NCI-H345 (cell line): ENCODE measurements at regions not wholly inside any gene's neighbourhood (a gene's known extent, or its start where the extent isn't known, plus 50 kb on each side); places are given as distances from the start of the nearest gene placed in this dataset.

Experiments used
- DNase-seq: peaks from one replicate; lab custom pipeline; 2025; lab: John Stamatoyannopoulos, UW

- no peak for DNase-seq
Observed at GRCh38 chr18:43882358-43883055, 605.2 kb upstream of the SYT4 start.

GRCh38 chr18:43883886-43884285, 606.6 kb upstream of the SYT4 start:
- DNase-seq = no peak

GRCh38 chr18:43886341-43886740, 609.1 kb upstream of the SYT4 start:
- peak; percentile 83 for DNase-seq

- DNase-seq = peak; percentile 57
Observed at GRCh38 chr18:43887491-43887890, 610.2 kb upstream of the SYT4 start.

- DNase-seq = no peak
Observed at GRCh38 chr18:43888598-43888997, 611.3 kb upstream of the SYT4 start.

GRCh38 chr18:43893001-43893637, 615.8 kb upstream of the SYT4 start:
- no peak for DNase-seq

- DNase-seq = no peak
Observed at GRCh38 chr18:43904209-43904837, 627.0 kb upstream of the SYT4 start.

- no peak for DNase-seq
Observed at GRCh38 chr18:43914018-43914417, 636.7 kb upstream of the SYT4 start.

- DNase-seq = no peak
Observed at GRCh38 chr18:43916984-43917383, 639.7 kb upstream of the SYT4 start.

GRCh38 chr18:43917520-43917919, 640.2 kb upstream of the SYT4 start:
- DNase-seq = no peak

- DNase-seq = peak; percentile 53
Observed at GRCh38 chr18:43919551-43919950, 642.3 kb upstream of the SYT4 start.

- DNase-seq = no peak
Observed at GRCh38 chr18:43931439-43931838, 654.1 kb upstream of the SYT4 start.

GRCh38 chr18:43932140-43932539, 654.9 kb upstream of the SYT4 start:
- DNase-seq = peak; percentile 54

- no peak for DNase-seq
Observed at GRCh38 chr18:43933177-43933576, 655.9 kb upstream of the SYT4 start.

- DNase-seq = no peak
Observed at GRCh38 chr18:43934322-43934721, 657.0 kb upstream of the SYT4 start.

- no peak for DNase-seq
Observed at GRCh38 chr18:43934781-43935471, 657.6 kb upstream of the SYT4 start.

GRCh38 chr18:43936176-43936575, 658.9 kb upstream of the SYT4 start:
- no peak for DNase-seq

- DNase-seq = no peak
Observed at GRCh38 chr18:43949291-43949690, 672.0 kb upstream of the SYT4 start.

GRCh38 chr18:43950062-43950461, 672.8 kb upstream of the SYT4 start:
- DNase-seq = no peak

- no peak for DNase-seq
Observed at GRCh38 chr18:43952398-43952797, 675.1 kb upstream of the SYT4 start.

GRCh38 chr18:43961722-43962121, 684.4 kb upstream of the SYT4 start:
- no peak for DNase-seq

- DNase-seq = no peak
Observed at GRCh38 chr18:43964666-43965065, 687.4 kb upstream of the SYT4 start.

- no peak for DNase-seq
Observed at GRCh38 chr18:43965691-43966090, 688.4 kb upstream of the SYT4 start.
